ENCODE measurements at regions not wholly inside any gene's neighbourhood (a gene's known extent, or its start where the extent isn't known, plus 50 kb on each side); places are given as distances from the start of the nearest gene placed in this dataset.

DNA sequence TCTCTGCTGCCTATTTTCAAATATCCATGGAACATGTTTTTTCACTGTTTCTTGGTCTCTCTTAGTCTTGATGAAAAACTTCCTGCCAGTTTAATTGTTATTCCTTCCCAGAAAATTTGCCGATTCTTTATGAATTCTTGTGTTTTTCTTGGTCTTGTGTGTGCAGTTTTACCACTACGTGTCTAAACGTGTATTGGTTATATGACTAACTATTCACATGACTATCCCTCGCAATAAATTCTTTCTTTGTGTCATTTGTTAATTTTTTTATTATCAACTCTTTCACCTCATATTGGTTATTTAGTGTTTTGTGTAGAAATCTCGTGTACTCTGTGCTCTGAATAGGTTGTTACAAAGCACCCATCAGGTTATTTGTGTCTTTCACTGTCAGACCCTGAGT is 315.4 kb downstream of the HAO1 start:
- Histone ChIP-seq H3K4me3 (no peak overlapping the region), H3K9me3 (peaks cover 0 to 13% (median 0%) of the 10 kb centered on the region in 4 donors), H3K27me3 (no peaks in the 10 kb centered on the region), H3K27ac (no peak overlapping the region), H3K4me1 (no peaks in the 10 kb centered on the region), H3K36me3 (no peaks in the 10 kb centered on the region)
- TF ChIP-seq POLR2A (IDR thresholded peaks at IDR 0.05) (no peak), EP300 (IDR thresholded peaks at IDR 0.05) (no peak)
- TF ChIP-seq, protein P1, sequence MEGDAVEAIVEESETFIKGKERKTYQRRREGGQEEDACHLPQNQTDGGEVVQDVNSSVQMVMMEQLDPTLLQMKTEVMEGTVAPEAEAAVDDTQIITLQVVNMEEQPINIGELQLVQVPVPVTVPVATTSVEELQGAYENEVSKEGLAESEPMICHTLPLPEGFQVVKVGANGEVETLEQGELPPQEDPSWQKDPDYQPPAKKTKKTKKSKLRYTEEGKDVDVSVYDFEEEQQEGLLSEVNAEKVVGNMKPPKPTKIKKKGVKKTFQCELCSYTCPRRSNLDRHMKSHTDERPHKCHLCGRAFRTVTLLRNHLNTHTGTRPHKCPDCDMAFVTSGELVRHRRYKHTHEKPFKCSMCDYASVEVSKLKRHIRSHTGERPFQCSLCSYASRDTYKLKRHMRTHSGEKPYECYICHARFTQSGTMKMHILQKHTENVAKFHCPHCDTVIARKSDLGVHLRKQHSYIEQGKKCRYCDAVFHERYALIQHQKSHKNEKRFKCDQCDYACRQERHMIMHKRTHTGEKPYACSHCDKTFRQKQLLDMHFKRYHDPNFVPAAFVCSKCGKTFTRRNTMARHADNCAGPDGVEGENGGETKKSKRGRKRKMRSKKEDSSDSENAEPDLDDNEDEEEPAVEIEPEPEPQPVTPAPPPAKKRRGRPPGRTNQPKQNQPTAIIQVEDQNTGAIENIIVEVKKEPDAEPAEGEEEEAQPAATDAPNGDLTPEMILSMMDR (IDR thresholded peaks at IDR 0.05), result no peak
- 81 to 84% methylated on average over 5 of the region's 5 CpGs for WGBS, 2 donors
- no peak for DNase-seq (ENCODE audit: low spot score in 2 of 2)

DNA sequence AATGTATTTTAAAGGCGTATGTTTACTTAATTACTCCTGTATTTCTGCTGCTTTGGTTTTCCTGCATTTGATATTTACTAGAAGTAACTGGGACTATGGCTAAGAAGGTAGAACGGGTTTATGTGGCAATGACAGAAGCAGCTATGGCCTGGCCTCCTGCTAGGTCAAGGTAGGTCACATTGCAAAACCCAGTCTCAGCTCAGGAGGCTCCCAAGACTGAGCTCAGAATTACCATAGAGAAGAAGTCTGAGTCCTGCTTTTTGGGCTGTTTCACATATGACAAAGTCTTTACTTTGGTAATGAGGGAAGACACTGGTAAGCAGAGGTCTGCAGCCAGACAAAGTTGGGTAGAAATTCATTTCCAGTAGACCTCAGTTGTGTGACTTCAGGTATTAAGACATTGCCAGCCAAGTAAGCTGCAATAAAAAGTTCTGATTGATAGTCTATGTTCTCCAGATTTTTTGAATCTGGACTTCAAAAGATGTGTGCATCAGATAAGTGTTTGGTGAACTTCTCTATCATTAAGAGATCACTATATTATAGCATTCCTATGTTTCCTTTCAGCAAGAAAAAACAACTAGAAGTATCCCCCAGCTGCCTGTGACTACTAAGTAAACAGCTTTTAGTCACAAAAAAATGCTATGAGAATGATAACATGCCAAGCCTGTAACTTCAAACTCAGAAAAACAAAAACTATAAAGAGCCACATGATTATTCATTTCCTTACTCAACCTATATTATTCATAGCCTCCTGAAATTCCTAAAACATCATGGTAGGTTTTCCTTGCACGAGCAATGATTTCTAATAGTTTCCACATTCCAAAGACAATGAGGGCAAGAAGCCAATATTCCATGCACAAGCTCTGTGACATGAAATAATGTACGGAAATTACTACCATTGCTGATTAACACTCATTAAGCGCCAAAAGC is 312.3 kb downstream of the HAO1 start:
- no peaks in the 10 kb centered on the region for H3K36me3 ChIP-seq
- no peak for DNase-seq (ENCODE audit: low spot score in 2 of 2)
- H3K27me3 ChIP-seq, result no peaks in the 10 kb centered on the region
- no peak overlapping the region for H3K4me3 ChIP-seq
- H3K27ac ChIP-seq, result no peak overlapping the region
- WGBS, 2 donors, result 45 to 52% methylated on average over 5 of the region's 5 CpGs
- no peaks in the 10 kb centered on the region for H3K4me1 ChIP-seq
- H3K9me3 ChIP-seq, result no peaks in the 10 kb centered on the region
- TF ChIP-seq, protein P1 (IDR thresholded peaks at IDR 0.05), result no peak
- TF ChIP-seq EP300 (IDR thresholded peaks at IDR 0.05) (no peak), POLR2A (IDR thresholded peaks at IDR 0.05) (no peak)

DNA sequence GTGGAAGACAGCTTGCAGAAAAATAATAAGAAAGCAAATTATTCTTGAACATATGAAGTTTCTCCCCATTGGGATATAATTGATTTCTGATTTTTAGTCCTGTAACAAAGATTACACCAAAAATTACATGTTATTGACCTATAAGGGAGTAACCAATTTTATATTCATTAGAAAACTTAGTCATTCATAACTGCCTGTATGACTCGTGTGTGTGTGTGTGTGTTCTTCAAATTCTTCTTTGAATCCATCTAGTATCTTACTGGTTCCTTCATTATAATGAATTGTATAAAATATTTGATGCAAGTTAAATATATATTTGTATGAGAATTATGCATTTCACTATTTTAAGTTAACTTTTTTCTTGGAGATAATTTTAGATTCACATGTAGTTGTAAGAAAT is 310.4 kb downstream of the HAO1 start:
- no peaks in the 10 kb centered on the region for H3K9me3 ChIP-seq
- H3K4me3 ChIP-seq, result no peak overlapping the region
- 46 to 50% methylated on average over 1 of the region's 1 CpG for WGBS, 2 donors
- TF ChIP-seq, protein P1 (IDR thresholded peaks at IDR 0.05), result no peak
- TF ChIP-seq POLR2A (IDR thresholded peaks at IDR 0.05), result no peak
- TF ChIP-seq EP300 (IDR thresholded peaks at IDR 0.05), result no peak
- H3K27me3 ChIP-seq, result no peaks in the 10 kb centered on the region
- H3K4me1 ChIP-seq, result no peaks in the 10 kb centered on the region
- H3K36me3 ChIP-seq, result no peaks in the 10 kb centered on the region
- no peak for DNase-seq (ENCODE audit: low spot score in 2 of 2)
- H3K27ac ChIP-seq, result no peak overlapping the region

DNA sequence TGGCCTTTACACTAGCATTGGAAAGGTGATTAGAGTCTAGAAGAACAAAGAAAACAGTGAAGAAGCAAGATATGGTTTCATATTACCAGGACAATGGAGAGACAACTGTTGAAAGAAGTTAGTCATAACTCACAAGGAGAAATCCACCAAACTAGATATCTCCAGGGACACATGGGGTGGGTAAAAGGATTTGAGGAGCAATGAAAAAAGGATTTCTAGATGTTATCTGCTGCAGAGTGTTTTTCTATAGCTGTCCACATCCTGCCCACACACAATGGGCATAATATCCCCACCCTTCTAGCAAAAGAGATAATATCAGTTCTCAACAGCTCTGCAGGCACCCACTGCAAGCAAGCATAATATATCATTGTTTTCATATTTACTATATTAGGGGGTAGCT is 303.1 kb downstream of the HAO1 start:
- no peaks in the 10 kb centered on the region for H3K9me3 ChIP-seq
- no peaks in the 10 kb centered on the region for H3K4me1 ChIP-seq
- DNase-seq (ENCODE audit: low spot score in 2 of 2), result no peak
- H3K4me3 ChIP-seq, result no peak overlapping the region
- H3K27ac ChIP-seq, result no peak overlapping the region
- TF ChIP-seq POLR2A (IDR thresholded peaks at IDR 0.05), result no peak
- TF ChIP-seq EP300 (IDR thresholded peaks at IDR 0.05), result no peak
- TF ChIP-seq, protein P1 (IDR thresholded peaks at IDR 0.05), result no peak
- H3K36me3 ChIP-seq, result no peaks in the 10 kb centered on the region
- no peaks in the 10 kb centered on the region for H3K27me3 ChIP-seq

DNA sequence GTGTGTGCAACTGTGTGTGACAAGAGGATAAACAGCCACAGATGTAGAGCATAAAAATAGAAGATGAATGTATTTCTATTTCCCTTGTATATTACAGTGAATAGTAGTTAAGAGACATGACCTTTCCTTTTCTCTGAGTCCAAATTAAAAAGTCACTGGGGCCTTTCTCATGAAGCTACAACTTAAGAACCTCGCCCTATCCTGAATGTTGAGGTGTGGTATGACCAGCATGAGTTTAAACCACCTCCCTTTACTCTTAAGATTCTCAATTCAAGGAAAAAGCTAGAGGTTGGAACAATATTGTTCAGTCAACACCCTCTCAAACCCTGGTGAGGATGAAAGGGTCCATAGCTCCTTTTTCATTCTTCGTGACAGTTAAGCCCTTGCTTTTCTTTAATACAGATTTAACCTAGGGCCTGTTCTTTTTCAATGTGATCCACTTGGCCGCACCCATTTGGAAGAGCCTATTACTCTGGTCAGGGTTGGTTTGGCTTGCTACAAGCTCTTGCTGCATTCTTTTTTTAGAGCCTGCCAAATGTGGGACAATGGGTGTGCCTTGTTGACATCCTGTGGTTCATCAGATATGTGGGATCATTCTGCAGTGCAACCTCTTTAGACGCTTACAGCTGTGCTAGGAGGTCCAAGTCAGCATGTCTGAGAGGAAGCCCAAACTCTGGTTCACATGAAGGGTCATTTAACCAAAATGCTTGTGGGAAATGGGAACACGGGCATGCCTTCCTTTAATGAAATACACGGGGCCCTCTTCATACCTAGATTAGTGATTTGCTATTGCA is 290.0 kb downstream of the HAO1 start:
- H3K4me1 ChIP-seq, result no peaks in the 10 kb centered on the region
- peak in 1 of 2 donors; percentile 67 for TF ChIP-seq EP300 (IDR thresholded peaks at IDR 0.05)
- TF ChIP-seq, protein P1 (IDR thresholded peaks at IDR 0.05), result no peak
- no peak for TF ChIP-seq POLR2A (IDR thresholded peaks at IDR 0.05)
- no peaks in the 10 kb centered on the region for H3K27me3 ChIP-seq
- no peaks in the 10 kb centered on the region for H3K36me3 ChIP-seq
- H3K27ac ChIP-seq, result peak overlapping the region in 2 of 4 donors; percentile 11 to 50
- H3K4me3 ChIP-seq, result no peak overlapping the region
- DNase-seq (ENCODE audit: low spot score in 2 of 2), result peak in 1 of 2 donors; percentile 29
- WGBS, 2 donors, result 58 to 65% methylated on average over 6 of the region's 6 CpGs
- H3K9me3 ChIP-seq, result peaks cover 0 to 4% (median 0%) of the 10 kb centered on the region in 4 donors

Measured in tibial nerve (tissue), 4 donors.